Muscle of arm (tissue), 1 donor: ENCODE measurements at regions not wholly inside any gene's neighbourhood (a gene's known extent, or its start where the extent isn't known, plus 50 kb on each side); places are given as distances from the start of the nearest gene placed in this dataset.
"Not testable (repeated sequence)": the region's sequence is repeated elsewhere in the genome, so short reads cannot be mapped to it uniquely, and the experiment has no call there.

ENCODE experiments used
- DNase-seq: peaks from one replicate; pipeline ENCODE4 v3.0.0-alpha.2; 2013

- DNase-seq, result no peak
Observed at GRCh38 chr4:126440297-126440696, 1125.5 kb downstream of the FAT4 start.

GRCh38 chr4:126441173-126442035, 1126.6 kb downstream of the FAT4 start:
- DNase-seq, result no peak

- no peak for DNase-seq
Observed at GRCh38 chr4:126445596-126445995, 1130.8 kb downstream of the FAT4 start.

GRCh38 chr4:126446917-126447316, 1132.2 kb downstream of the FAT4 start:
- DNase-seq, result no peak

GRCh38 chr4:126448086-126448845, 1133.5 kb downstream of the FAT4 start:
- DNase-seq, result peak; percentile 68

- no peak for DNase-seq
Observed at GRCh38 chr4:126451237-126451873, 1136.6 kb downstream of the FAT4 start.

- DNase-seq, result no peak
Observed at GRCh38 chr4:126455865-126456264, 1141.1 kb downstream of the FAT4 start.

- DNase-seq, result no peak
Observed at GRCh38 chr4:126458993-126459392, 1144.2 kb downstream of the FAT4 start.

GRCh38 chr4:126465341-126465740, 1150.6 kb downstream of the FAT4 start:
- no peak for DNase-seq

GRCh38 chr4:126466848-126467247, 1152.1 kb downstream of the FAT4 start:
- DNase-seq, result no peak

- DNase-seq, result no peak
Observed at GRCh38 chr4:126468144-126468543, 1153.4 kb downstream of the FAT4 start.

GRCh38 chr4:126470862-126471261, 1156.1 kb downstream of the FAT4 start:
- no peak for DNase-seq

GRCh38 chr4:126475730-126476129, 1157.0 kb upstream of the INTU start:
- no peak for DNase-seq

GRCh38 chr4:126479709-126480108, 1153.0 kb upstream of the INTU start:
- no peak for DNase-seq

GRCh38 chr4:126482311-126482710, 1150.4 kb upstream of the INTU start:
- no peak for DNase-seq

GRCh38 chr4:126486377-126486776, 1146.4 kb upstream of the INTU start:
- DNase-seq, result no peak

- DNase-seq, result no peak
Observed at GRCh38 chr4:126489826-126490463, 1142.8 kb upstream of the INTU start.

- no peak for DNase-seq
Observed at GRCh38 chr4:126495163-126495752, 1137.5 kb upstream of the INTU start.

GRCh38 chr4:126512979-126513378, 1119.8 kb upstream of the INTU start:
- DNase-seq, result no peak

- no peak for DNase-seq
Observed at GRCh38 chr4:126513596-126513995, 1119.2 kb upstream of the INTU start.

- DNase-seq, result no peak
Observed at GRCh38 chr4:126520731-126521130, 1112.0 kb upstream of the INTU start.

GRCh38 chr4:126525400-126525799, 1107.4 kb upstream of the INTU start:
- DNase-seq, result not testable (repeated sequence)
